BLaER1 (cell line): ENCODE measurements at regions not wholly inside any gene's neighbourhood (a gene's known extent, or its start where the extent isn't known, plus 50 kb on each side); places are given as distances from the start of the nearest gene placed in this dataset.
"Not testable (repeated sequence)": the region's sequence is repeated elsewhere in the genome, so short reads cannot be mapped to it uniquely, and the experiment has no call there.

Experiments
- H3K27ac ChIP-seq: shearing (Covaris generic); formaldehyde crosslinking; 2 replicates; pipeline ENCODE4 v1.8.1; 2022
- H3K27me3 ChIP-seq: shearing (Covaris generic); formaldehyde crosslinking; 2 replicates; pipeline ENCODE4 v1.8.1; 2022
- H3K36me3 ChIP-seq: shearing (Covaris generic); formaldehyde crosslinking; 2 replicates; pipeline ENCODE4 v1.8.1; 2022
- H3K4me1 ChIP-seq: shearing (Covaris generic); formaldehyde crosslinking; 2 replicates; pipeline ENCODE4 v1.8.1; 2022
- H3K4me2 ChIP-seq: shearing (Covaris generic); formaldehyde crosslinking; 2 replicates; pipeline ENCODE4 v1.8.1; 2022
- H3K4me3 ChIP-seq: shearing (Covaris generic); formaldehyde crosslinking; 2 replicates; pipeline ENCODE4 v1.8.1; 2022
- H3K9ac ChIP-seq: shearing (Covaris generic); formaldehyde crosslinking; 2 replicates; pipeline ENCODE4 v1.8.1; 2022
- H3K9me3 ChIP-seq: shearing (Covaris generic); formaldehyde crosslinking; 2 replicates; pipeline ENCODE4 v1.8.1; 2022
- H4K20me1 ChIP-seq: shearing (Covaris generic); formaldehyde crosslinking; 2 replicates; pipeline ENCODE4 v1.8.1; 2022
- Cebpa-rat ChIP-seq: shearing (Covaris generic); IDR thresholded peaks from 2 replicates; pipeline ENCODE4 v1.8.1; 2022

DNA sequence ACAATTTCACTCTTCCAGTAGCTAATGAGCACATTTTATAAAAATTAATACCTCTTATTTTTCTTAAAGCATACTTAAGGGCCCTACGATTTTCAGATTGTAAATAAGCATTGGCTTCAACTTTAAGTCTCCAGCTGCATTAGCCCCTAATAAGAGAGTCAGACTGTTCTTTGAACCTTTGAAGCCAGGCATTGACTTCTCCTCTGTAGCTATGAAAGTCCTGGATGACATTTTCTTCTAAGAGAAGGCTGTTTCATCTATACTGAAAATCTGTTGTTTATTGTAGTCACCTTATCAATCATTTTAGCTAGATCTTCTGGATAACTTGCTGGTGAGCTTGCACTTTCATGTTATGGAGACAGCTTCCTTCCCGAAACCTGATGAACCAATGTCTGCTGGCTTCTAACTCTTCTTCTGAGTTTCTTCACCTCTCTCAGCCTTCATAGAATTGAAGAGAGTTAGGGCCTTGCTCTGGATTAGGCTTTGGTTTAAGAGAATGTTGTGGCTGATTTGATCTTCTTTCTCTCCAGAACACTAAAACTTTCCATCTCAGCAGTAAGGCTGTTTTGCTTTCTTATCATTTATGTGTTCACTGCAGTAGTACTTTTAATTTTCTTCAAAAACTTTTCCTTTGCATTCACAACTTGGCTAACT, 377.1 kb upstream of the RGS6 start:
- H3K9ac ChIP-seq, result no peak overlapping the region
- H3K36me3 ChIP-seq, result no peaks in the 10 kb centered on the region
- H3K4me3 ChIP-seq, result no peak overlapping the region
- peaks cover 22% of the 10 kb centered on the region for H3K4me1 ChIP-seq
- H4K20me1 ChIP-seq, result no peaks in the 10 kb centered on the region
- peak overlapping the region; percentile 58 for H3K4me2 ChIP-seq
- H3K27ac ChIP-seq, result peak overlapping the region; percentile 42; the same call in 1 of the 2 replicates
- no peaks in the 10 kb centered on the region for H3K27me3 ChIP-seq
- no peaks in the 10 kb centered on the region; the same call in 1 of the 2 replicates for H3K9me3 ChIP-seq
- no peak for TF ChIP-seq Cebpa-rat

DNA sequence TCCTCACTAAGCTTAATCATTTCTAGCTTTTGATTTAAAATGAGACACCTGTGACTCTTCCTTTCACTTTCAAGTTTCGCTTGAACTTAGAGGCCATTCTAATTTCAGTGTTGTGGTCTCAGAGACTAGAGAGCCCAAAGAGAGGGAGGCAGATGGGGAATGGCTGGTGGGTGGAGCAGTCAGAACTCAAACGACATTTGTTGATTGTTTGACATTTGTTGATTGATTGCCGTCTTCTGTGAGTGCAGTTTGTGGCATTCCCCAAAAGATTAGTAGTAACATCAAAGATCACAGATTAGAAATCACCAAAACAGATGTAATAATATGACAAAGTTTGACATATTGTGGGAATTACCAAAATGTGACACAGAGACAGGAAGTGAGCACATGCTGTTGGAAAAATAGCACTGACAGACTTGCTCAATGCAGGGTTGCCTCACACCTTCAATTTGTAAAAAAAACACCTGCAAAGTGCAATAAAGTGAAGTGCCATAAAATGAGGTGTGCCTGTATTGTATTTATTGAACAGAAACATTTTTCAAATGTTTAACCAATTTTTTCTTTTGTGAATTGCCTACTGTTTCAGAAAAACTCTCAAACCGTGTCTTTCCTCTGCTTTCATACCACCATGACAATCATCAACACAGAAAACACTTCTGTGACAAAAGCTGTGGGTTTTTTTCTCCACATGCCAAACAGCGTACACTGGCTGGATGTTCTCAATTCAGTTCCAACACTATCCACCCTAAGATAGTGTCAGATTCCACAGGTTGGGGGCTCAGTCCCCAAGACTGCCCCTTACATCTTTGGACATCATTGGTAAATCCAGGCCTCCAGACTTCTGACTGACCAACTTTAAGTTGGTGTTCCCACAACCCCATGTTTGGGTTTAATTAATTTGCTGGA, 376.3 kb upstream of the RGS6 start:
- Histone ChIP-seq H3K9ac (no peak overlapping the region), H3K27ac (peak overlapping the region; percentile 42; the same call in 1 of the 2 replicates), H3K4me3 (no peak overlapping the region), H3K4me1 (peaks cover 22% of the 10 kb centered on the region), H3K4me2 (peak overlapping the region; percentile 58), H4K20me1 (no peaks in the 10 kb centered on the region), H3K27me3 (no peaks in the 10 kb centered on the region), H3K9me3 (no peaks in the 10 kb centered on the region; the same call in 1 of the 2 replicates), H3K36me3 (no peaks in the 10 kb centered on the region)
- no peak for TF ChIP-seq Cebpa-rat

DNA sequence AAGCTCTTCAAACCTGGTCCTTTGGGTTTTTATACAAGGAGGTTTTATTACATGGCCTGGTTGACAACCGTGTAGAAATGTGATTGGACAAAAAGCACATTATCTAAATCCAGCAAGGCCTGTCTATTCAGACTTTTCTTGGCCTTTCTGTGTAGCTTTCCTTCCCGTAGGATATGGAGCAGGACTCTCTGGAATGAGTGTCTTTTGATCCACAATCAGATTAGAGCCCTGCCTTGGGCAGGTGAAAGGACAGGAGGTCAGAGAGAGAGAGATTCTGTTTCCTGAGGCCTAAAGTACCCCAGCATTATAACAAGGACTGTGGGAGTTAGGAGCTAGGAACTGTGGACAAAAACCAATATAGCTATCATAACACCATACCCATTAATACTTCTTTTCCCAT, 375.5 kb upstream of the RGS6 start:
- Histone ChIP-seq H3K9me3 (no peaks in the 10 kb centered on the region; the same call in 1 of the 2 replicates), H4K20me1 (no peaks in the 10 kb centered on the region), H3K4me3 (no peak overlapping the region), H3K36me3 (no peaks in the 10 kb centered on the region), H3K27ac (no peak overlapping the region), H3K27me3 (no peaks in the 10 kb centered on the region), H3K9ac (no peak overlapping the region), H3K4me1 (peaks cover 18% of the 10 kb centered on the region), H3K4me2 (0 out of 2 replicates have a peak overlapping the region, but pooled peaks have one; percentile 58)
- TF ChIP-seq Cebpa-rat, result no peak

DNA sequence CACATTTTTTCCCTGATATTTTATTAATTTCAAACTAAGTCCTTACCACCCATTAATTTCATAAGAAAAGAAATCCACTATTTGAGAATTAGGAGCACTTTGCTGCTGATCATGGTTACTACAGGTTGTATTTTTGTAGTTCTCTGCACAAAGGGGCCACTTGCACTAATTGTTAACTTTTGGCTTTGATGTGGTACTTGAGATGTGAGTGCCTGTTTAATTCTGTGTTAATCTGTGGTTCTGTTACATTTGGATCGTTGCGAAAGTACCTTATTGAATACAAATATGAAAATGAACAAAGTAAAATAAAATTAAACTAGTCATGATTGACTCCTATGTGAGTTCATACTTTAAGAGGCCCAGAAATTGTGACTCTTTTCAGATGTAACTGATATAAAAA, 374.9 kb upstream of the RGS6 start:
- Histone ChIP-seq H4K20me1 (no peaks in the 10 kb centered on the region), H3K27me3 (no peaks in the 10 kb centered on the region), H3K9me3 (no peaks in the 10 kb centered on the region; the same call in 1 of the 2 replicates), H3K36me3 (no peaks in the 10 kb centered on the region), H3K4me2 (no peak overlapping the region), H3K4me1 (peaks cover 18% of the 10 kb centered on the region), H3K4me3 (no peak overlapping the region), H3K27ac (no peak overlapping the region), H3K9ac (no peak overlapping the region)
- no peak for TF ChIP-seq Cebpa-rat

DNA sequence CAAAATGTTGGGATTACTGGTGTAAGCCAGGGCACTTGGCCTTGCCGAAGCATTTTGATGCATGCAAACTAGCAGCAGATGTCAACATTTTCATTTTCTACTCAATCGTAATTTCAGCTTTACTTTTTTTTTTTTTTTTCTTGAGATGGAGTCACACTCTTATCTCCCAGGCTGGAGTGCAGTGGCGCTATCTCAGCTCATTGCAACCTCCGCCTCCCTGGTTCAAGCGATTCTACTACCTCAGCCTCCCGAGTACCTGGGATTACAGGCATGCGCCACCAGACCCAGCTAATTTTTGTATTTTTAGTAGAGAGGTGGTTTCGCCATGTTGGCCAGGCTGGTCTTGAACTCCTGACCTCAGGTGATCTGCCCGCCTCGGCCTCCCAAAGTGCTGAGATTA, 373.3 kb upstream of the RGS6 start:
- H3K4me1 ChIP-seq, result peaks cover 18% of the 10 kb centered on the region
- H3K9ac ChIP-seq, H3K36me3 ChIP-seq, H3K27me3 ChIP-seq, H3K4me2 ChIP-seq, H3K27ac ChIP-seq, H4K20me1 ChIP-seq, H3K9me3 ChIP-seq, H3K4me3 ChIP-seq: not testable (repeated sequence)

DNA sequence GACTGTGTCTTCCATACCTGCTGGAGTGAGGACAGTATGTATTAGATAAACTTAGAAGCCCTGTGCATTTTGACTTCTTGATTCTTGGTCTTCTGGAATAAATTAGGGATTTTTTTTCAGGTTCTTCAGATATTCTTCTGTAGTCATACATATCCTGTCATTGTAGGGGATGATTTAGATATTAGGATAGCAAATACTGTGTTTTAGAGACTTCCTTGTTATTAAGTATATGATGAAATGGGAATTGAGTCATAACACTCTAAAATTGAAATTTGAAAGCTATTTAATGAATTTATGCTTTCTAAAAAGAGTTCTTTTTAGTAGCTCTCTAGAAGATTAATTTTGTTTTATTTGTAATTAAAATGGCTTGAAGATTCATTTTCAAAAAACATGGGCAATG, 371.5 kb upstream of the RGS6 start:
- no peaks in the 10 kb centered on the region for H3K36me3 ChIP-seq
- no peaks in the 10 kb centered on the region for H4K20me1 ChIP-seq
- no peaks in the 10 kb centered on the region for H3K27me3 ChIP-seq
- TF ChIP-seq Cebpa-rat, result no peak
- no peak overlapping the region for H3K9ac ChIP-seq
- no peaks in the 10 kb centered on the region; the same call in 1 of the 2 replicates for H3K9me3 ChIP-seq
- H3K27ac ChIP-seq, result no peak overlapping the region
- no peak overlapping the region for H3K4me2 ChIP-seq
- peaks cover 9% of the 10 kb centered on the region for H3K4me1 ChIP-seq
- no peak overlapping the region for H3K4me3 ChIP-seq

DNA sequence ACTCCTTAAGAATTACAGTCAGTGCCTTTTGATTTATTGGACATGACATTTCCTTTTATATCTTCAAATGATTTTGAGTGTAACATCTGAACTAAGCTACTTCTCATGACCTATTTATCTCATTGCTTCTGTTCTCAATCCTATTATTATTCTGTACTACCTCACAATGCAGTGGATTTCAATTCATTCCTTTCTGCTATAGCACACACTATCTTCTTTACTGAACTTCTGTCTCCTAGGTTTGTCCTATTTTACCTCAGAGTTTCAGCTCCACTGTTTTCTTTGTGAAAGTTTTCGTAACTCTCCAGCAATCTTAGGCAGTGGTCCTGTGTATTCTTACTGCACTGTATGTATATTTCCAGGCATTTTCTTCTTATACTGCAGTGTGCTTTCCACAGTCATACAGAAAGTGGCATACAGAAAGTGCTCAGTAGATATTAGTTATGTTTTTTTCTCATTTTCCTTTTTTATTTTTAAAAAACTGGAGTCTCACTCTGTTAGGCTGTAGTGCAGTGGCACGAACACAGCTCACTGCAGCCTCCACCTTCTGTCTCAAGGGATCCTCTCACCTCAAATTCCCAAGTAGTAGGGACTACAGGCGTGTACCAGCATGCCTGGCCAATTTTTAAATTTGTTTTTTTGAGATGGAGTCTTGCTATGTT, 368.6 kb upstream of the RGS6 start:
- H3K9me3 ChIP-seq, result no peaks in the 10 kb centered on the region; the same call in 1 of the 2 replicates
- H3K4me1 ChIP-seq, result peaks cover 12% of the 10 kb centered on the region
- no peaks in the 10 kb centered on the region for H3K36me3 ChIP-seq
- H4K20me1 ChIP-seq, result no peaks in the 10 kb centered on the region
- no peak overlapping the region for H3K4me2 ChIP-seq
- no peak for TF ChIP-seq Cebpa-rat
- no peak overlapping the region for H3K9ac ChIP-seq
- no peak overlapping the region for H3K4me3 ChIP-seq
- no peaks in the 10 kb centered on the region for H3K27me3 ChIP-seq
- no peak overlapping the region for H3K27ac ChIP-seq

DNA sequence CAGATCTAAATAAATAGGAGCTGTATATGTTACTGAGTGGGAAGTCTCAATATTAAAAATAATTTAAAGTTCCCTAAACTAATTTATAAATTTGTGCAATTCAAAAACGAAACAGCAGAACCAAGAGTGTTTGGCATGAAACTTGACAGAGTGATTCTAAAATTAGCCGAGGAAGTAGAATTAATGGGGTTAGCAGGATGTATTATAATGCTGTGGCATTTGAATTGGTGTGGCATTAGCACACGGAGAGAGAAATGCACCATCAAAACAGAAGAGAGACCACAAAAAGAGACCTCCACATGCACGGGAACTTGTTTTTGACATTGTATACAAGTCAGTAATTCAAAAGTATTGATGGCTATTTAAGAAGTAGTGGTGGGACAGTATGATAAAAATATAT, 366.0 kb upstream of the RGS6 start:
- no peak overlapping the region for H3K4me3 ChIP-seq
- H3K4me2 ChIP-seq, result peak overlapping the region; percentile 54
- no peaks in the 10 kb centered on the region for H3K36me3 ChIP-seq
- H3K27me3 ChIP-seq, result no peaks in the 10 kb centered on the region
- TF ChIP-seq Cebpa-rat, result no peak
- no peak overlapping the region for H3K27ac ChIP-seq
- no peaks in the 10 kb centered on the region for H3K9me3 ChIP-seq
- no peaks in the 10 kb centered on the region for H4K20me1 ChIP-seq
- no peak overlapping the region for H3K9ac ChIP-seq
- peaks cover 12% of the 10 kb centered on the region for H3K4me1 ChIP-seq

DNA sequence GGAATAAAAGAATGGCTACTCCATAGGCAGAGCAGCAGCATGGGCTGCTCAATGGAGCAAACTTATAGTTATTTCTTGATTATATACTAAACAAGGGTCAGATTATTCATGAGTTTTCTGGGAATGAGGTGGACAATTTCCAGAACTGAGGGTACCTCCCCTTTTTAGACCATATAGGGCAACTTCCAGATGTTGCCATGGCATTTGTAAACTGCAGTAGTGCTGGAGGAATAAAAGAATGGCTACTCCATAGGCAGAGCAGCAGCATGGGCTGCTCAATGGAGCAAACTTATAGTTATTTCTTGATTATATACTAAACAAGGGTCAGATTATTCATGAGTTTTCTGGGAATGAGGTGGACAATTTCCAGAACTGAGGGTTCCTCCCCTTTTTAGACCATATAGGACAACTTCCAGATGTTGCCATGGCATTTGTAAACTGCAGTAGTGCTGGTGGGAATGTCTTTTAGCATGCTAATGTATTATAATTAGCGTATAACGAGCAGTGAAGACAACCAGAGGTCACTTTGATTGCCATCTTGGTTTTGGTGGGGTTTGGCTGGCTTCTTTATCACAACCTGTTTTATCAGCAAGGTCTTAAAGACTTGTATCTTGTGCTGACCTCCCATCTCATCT, 364.6 kb upstream of the RGS6 start:
- not testable (repeated sequence) for H3K27ac ChIP-seq, H3K27me3 ChIP-seq, H3K9me3 ChIP-seq, H4K20me1 ChIP-seq, H3K4me2 ChIP-seq, H3K4me3 ChIP-seq, H3K36me3 ChIP-seq, H3K9ac ChIP-seq
- peaks cover 12% of the 10 kb centered on the region for H3K4me1 ChIP-seq
